HG02884 (cell line): ENCODE measurements at regions not wholly inside any gene's neighbourhood (a gene's known extent, or its start where the extent isn't known, plus 50 kb on each side); places are given as distances from the start of the nearest gene placed in this dataset.

Experiments used
- ATAC-seq: cut with Tn5 transposase; IDR thresholded peaks from one replicate; pipeline ENCODE4 v1.9.1; 2021; ENCODE audit warnings: mild to moderate bottlenecking, moderate library complexity; ENCODE audit not compliant: unreplicated experiment

DNA sequence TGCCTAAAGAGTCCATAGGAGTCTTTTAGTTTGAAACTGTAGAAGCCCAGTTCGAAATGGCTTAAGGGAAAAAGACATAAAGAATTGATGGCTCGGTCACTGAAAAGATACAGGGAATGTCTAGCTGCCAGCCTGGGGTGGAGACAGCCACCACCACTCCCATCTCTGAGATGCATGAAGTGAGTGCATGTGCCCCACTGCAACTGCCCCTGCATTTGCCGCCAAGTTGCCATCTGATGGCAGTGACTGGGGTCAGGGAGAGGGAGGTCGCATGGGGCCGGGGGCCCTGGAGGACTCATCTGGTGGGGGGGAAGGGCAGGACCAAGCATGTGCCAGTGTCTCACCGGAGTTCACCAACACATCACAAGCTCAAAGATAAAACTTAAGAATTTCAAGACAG, 385.8 kb upstream of the SULF2 start:
- no peak for ATAC-seq

DNA sequence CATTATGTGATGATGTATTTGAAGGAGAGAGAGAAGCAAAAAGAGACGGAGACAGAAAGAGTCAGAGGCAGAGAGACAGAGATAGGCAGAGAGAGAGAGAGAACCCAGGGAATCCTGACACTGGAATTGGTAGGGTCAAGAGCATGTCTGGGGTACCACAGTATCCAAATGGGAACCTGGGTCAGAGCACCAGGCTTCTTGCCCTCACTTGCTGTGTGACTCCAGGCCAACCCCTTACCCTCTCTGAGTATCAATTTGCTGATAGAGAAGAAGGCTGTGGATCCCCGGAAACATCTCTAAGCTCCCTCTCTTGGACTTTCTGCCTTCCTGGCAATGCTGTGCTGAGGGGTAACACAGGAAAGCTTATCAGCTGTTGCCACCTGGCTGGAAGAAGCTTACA, 385.3 kb upstream of the SULF2 start:
- ATAC-seq, result no peak

DNA sequence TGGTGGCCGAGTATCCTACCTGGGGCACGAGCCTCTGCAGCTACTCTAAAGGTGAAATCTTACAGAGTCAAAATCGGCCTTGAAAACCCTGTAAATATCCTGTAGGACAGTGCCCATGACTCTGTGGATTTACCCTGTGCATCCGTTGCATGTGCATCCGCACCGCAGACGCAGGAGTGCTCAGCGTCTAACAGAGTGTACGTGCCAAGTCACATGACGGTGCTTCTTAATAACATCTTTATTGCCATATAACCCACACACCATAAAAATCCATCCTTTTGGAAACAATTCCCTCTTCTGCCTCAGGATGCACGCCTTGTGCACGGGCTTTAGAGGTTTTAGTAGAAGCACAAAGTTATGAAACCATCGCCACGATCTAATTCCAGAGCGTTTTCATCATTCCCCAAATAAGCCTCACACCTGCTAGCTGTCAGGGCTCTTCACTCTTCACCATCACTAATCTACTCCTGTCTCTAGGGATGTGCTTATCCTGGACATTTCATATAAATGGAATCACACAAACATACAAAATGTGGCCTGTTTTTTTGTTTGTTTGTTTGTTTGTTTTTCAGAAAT, 384.5 kb upstream of the SULF2 start:
- ATAC-seq, result no peak

DNA sequence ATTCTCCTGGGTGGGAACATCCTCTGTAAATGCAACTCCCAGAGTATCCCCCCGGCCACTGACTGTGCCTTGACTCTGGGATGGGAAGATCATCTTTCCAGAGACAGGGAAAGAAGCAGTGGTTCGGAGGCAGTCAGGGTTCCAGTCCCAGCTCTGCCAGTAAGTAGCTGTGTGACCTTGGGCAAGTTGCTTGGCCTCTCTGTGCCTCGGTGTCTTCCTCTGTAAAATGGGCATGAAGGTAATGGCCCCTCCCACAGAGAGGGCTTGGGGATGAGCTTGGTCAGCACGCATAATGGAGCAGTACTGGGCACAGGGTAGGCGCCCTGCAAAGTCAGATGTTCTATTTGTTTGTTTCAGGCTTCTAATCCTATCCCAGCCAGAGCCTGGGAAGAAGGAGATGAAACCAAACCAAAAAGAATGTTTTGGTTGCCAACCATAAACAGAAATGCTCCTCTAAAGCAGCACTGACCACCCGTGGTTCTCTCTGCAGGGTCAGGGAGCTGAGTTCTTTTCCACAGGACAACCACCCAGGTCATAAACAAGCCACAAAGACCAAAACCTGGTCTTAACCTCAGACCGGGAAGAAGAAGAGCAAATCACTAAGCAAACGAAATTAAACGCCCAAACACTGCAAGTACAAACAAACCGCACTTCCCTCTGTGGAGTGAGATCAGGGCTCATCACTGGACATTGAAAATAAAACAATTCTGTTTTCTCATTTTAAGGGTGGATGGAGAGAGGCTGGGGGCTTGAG, 381.0 kb upstream of the SULF2 start:
- no peak for ATAC-seq

DNA sequence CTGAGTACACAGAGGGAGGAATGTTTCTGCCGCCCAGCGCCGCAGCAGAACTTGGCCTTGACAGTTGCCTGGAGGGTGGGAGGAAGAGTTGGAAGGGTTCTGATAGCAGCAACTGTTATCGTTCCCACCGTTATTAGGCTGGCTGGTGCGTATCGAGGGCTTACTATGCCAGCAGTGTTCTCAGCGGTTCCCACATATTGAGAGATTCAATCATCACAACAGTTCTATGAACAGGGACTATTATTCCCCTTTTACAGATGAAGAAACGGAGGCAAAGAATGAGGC, 380.1 kb upstream of the SULF2 start:
- no peak for ATAC-seq

DNA sequence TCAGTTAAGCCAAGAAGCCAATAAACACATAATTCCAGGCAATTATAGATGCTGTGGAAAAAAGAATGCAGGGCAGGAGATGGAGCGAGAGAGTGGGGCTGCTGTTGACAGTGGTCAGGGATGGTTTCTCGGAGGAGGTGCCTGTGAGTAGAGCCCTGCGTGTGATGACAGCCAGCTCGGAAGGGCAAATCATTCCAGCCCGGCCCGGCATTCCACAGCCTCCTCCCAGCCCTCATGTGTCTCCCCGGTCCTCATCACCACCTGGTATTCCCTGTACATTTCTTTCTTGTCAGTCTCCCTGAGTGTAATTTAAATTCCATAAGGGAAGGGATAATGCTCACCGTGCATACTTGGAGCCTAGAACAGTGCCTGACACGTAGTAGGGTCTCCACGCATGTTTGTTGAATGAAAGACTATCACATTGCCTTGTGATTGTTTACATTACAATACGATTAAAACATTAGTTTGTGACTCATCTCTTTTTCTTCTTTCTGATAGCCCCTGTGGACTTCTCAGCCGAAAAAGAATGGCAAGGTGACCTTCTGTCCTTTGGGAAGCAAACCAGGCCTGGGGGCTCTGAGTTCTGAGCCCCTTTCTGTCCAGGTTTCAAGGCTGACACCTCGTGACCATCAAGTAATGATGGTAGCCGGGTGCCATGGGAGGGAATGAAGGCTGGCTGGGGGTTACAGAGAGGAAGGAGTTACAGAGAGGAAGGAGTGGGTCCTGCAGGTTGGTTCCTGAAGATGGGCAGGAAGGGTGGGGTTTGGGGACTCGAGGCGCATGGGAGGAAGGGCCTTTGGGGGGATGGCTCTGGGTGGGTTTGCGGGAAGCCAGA, 379.5 kb upstream of the SULF2 start:
- no peak for ATAC-seq

DNA sequence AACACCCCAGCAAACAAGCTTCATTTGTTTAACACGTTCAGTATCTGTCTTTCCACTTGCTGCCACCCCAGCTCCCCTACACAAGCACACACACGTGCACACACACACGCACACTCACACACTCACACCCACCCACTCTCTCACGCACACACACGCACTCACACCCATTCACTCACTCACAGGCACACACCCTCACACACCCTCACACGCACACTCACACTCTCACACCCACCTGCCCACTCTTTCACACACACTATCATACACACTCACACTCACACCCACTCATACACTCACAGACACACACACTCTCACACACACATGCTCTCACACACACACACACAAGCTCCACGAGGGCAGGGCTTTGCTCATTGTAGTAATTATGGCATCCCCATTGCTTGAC, 378.8 kb upstream of the SULF2 start:
- no peak for ATAC-seq

DNA sequence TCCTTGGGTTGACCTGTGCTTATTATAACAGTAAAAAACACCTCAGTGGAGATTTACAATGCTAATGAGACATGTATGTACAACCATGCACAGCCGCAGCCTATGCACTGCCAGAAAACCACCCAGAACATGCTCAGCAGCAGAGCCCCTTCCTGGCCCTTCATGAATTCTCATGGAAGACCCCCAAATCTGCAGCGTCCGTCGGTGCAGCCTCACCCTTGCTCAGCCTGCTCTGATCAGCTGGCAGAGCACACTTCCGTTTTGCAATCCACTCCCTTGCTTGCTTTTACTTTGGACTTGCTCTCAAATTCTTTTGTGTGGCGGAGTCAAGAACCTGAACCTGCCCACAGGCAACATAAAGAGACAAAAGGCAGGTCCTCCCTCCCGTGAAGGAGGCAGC, 378.2 kb upstream of the SULF2 start:
- no peak for ATAC-seq

DNA sequence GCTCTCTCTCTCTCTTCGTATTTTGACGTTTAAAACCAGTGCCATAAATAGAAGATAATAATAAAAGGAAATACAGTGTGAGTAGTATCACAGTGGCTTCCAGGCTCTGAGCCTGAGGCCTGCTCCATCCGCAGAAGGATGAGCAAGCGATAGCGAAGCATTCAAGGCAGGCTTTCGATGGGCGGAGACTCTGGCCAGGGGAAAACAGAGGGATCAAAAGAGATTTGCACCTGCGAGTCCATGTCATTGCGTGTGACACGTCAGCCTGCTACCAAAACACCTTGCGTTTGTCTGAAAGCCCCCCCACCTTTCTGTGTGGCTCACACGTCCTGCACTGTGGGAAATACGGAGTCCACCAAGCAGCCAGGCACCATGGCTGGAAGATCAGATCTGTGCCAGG, 377.3 kb upstream of the SULF2 start:
- no peak for ATAC-seq

DNA sequence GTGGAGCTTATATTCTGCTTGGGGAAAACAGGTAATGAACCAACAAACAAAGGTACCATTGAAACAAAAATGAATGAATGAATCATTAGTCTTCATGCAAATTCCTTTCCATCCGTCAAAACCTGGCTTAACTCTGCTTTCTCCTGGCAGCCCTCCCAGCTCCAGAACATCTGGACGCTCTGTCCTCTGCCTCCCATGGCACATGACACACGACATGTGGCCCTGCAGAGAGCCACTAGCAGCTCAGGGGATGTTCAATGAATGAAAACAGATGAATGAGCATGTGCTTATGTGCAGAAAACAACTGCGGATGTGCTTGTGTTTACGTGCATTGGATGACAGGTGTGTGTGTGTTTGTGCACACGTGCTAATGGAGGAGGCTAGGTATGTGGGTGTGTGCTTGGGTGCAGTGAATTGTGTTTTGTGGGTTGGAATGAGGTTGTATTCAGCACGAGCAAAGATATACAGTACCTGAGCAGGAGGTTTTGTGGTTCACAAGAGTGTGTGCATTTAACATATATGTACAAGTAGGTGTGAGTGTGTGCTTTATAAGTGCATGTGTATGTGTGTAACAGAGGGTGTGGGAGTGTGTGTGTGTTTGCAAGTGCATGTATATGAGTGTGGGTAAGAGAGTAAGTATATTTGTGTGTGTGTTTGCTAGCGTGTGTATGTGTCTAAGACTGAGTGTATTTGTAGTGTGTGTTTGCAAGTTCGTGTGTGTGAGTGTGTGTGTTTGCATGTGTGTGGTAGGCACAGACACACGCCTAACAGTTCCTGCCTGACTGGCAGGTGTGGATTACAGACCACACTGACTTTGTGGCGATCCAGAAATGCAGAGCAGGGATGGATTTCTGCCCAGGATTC, 374.1 kb upstream of the SULF2 start:
- ATAC-seq, result no peak

DNA sequence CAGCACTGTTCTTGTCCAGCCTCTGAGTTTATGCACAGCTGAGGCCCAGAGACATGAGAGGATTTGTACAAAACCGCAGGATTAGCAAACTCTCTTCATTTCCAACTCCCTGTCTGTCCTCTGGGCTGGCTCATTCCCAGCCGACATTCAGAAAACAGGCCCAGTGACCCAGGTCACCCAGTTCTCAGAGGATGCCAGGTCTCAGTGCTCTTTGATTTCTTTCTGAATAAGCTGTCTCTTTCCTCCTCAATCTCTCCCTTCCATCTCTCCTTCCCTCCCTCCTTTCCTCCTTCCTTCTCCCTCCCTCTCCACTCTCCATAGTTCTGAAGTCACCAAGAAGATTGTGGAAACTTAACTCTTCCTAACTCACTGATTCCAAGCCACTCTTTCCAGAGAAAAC, 372.7 kb upstream of the SULF2 start:
- ATAC-seq, result no peak

DNA sequence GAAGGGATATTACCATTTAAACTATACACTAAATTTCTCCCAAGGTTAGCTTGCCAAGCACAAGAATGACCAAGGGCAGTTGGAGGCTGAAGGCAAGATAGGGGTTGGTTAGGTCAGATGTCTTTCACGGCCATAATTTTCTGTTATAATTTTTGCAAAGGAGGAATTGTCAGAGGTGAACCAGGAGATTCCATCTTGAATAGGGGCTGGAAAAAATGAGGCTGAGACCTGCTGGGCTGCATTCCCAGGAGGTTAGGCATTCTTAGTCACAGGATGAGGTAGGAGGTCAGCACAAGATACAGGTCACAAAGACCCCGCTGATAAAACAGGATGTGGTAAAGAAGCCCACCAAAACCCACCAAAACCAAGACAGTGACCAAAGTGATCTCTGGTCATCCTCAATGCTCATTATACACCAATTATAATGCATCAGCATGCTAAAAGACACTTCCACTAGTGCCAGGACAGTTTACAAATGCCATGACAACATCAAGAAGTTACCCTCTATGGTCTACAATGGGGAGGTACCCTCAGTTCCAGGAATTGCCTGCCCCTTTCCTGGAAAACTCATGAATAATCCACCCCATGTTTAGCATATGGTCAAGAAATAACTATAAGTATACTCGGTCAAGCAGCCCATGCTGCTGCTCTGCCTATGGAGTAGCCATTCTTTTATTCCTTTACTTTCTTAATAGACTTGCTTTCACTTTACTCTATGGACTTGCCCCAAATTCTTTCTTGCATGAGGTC, 371.8 kb upstream of the SULF2 start:
- ATAC-seq, result no peak

DNA sequence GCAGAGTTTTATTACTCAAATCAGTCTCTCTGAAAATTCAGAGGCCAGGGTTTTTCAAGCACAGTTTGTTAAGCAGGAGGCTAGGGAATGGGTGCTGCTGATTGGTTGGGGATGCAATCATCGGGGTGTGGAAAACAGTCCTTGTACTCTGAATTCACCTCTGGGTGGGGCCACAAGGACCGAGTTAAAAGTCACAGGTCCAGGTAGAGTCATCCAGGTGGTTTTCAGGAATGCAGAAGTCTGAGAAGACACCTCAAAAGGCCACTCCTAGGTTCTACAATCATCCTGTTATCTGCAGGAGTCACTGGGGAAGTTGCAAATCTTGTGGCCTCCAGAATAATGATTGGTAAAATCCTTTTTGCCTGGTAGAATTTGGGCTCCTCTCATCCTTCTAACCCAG, 371.2 kb upstream of the SULF2 start:
- no peak for ATAC-seq

DNA sequence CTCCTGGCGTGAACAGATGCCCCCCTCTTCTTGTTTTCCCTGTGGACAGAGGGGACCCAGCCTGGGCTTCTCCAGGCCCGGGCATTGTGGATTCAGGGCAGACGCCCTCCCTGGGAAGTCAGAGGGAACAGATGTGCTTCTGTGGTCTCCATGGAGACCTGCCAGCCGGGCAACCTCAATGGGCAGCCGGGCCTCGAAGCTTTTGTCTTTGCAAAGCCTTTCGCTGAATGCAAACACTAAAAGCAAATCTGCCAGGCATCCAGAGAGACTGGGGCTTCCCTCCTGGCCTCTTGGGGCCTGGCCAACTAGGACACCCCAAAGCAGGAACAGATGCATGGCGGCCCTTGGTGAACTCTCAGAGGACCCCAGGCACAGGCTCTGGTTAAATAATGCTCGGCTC, 370.0 kb upstream of the SULF2 start:
- ATAC-seq, result no peak

DNA sequence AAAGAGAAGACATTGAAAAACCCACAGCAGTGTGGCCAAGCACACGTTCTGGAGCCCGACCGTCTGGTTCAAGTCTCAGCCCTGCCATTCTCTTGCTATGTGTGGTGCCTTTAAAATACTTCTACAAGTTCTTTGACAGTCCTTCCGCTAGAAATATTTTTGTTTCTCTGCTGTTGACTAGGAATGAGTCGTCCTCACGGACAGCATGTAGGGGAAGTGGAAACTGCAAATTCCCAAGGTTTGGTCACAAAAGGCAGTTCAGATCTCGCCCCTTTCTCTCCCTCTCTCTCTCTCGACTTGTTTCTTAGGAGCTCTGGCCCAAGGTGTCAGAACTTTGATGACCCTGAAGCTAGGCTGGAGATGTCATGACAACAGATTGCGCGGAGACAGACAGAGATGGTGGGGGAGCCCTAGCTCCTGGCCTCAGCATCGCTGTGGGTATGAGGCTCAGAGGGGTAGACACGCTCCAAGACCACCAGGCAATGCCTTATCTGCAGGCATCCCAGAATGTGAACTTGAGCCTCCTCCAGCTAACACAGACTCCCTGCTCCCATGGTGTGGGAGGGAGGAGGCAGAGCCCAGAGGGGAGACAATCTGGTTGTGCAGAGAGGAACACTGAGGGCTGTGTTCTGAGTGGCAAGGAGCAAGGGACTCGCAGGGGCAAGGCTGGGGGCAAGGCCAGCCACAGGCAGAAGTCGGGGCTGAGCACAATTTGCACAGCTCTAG, 368.9 kb upstream of the SULF2 start:
- no peak for ATAC-seq

DNA sequence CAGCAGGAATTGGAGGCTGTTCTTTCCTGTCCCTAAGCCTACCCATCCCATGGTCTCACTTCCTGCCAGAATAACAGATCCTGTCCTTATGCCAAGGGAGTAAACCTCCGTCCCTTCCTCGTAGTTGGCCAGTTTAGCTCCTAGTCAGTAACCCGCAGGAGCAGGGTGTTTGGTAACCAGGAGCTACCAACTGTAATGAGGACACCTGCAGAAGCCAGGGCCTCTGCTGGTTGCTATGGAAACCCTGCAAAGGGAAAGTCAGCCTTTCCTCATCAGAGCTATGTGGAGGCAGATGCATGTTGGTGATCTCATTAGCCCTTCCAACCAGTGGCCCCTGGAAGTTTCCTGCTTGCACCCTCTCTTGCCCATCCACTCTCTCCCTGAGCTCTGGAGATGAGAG, 368.2 kb upstream of the SULF2 start:
- no peak for ATAC-seq

DNA sequence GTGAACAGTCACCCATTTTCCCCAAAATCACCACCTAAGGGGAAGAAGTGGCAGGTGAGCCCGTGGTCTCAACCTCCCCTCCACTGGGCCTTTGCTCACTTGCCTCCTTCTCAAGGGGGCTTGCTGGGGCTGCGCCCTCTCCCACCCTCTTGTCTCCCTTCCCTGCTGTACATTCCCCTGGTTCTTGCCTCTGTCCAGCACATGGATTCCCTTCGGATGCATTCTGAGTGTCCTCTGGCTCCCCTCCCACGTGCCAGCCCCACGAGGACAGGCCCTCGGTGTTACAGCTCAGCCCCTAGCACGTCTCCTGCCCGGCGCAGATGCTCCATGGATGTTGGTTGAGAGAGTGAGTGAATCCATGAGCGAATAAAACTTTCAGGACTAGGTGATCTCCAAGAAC, 367.8 kb upstream of the SULF2 start:
- no peak for ATAC-seq

DNA sequence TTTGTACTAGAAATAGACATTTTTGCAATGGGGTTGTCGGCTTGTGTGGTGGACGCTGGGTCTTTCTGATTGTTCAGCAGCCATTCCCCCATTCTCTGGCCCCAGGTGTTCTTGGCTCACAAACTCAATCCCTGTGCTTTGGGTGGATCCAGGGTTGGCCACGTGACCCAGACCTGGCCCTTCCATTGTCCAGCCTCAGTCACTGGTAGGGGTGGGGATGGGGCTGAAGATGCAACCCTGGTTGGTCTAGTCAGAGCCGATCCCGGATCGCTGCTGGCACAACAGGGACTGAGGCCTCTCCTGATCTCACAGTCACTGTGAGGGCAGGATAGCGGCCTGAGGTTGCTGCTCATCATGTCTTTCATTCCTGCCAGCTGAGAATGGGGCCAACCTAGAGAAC, 365.3 kb upstream of the SULF2 start:
- no peak for ATAC-seq

DNA sequence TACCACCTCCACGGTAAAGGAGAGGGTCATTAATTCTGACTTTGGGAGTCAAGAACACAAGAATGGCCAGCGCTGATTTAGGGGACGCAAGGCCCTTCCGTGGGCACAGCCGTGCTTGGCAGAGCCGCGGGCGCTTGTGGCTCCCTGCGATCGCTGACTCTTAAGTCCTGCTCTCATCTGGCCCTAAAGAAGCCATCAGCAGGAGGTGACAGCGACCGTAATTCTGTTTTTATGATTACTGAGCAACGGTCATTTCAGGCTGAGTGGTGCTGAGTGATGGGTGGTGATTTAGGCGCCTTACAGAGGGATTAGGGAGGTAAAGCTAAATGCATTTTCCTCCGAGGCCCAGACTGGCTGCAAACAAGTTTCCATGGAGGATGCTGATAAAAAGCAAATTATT, 364.6 kb upstream of the SULF2 start:
- no peak for ATAC-seq
